ENCODE measurements at regions not wholly inside any gene's neighbourhood (a gene's known extent, or its start where the extent isn't known, plus 50 kb on each side); places are given as distances from the start of the nearest gene placed in this dataset.

DNA sequence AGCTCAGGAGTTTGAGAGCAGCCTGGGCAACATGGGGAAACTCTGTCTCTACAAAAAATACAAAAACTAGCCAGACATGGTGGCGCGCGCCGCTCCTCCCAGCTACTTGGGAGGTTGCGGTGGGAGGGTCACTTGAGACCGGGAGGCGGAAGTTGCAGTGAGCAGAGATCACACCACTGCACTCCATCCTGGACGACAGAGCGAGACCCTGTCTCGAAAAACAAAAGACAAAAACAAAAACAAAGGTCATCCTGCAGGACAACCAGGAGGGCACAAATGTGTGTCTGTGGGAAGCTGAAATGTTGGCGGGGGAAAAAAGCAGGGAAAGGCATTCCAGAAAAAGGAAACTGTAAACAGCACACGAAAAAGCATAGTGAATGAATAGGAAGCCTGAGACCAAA, 104.1 kb upstream of the HNRNPU start:
- no peak for TF ChIP-seq CTCF (IDR thresholded peaks at IDR 0.05)
- TF ChIP-seq EZH2 (IDR thresholded peaks at IDR 0.05): no peak
